EL (cell line): ENCODE measurements at regions not wholly inside any gene's neighbourhood (a gene's known extent, or its start where the extent isn't known, plus 50 kb on each side); places are given as distances from the start of the nearest gene placed in this dataset.

ENCODE experiments used
- DNase-seq: peaks from one replicate; pipeline ENCODE4 v3.0.0-alpha.2; 2016

DNA sequence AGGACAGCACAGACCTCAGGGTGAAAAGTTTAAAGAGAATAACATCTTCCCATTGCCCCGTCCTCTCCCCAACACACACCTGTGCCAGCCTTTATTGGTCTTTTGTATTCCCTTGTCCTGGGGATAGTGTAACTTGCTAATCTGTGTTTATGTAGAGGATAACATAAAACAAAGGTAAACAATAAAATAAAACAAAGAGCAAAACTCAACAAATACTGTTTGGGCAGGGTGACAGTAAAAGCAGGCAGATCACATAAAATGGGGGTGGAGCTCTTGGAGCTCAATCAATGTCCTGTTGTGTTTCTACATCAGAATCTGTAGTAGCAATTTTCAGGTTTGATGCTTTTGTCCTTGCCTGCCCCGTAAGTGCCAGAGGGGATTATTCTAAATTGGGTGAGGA is 1939.7 kb downstream of the TP53TG3F start:
- no peak for DNase-seq

GRCh38 chr16:35404273-35404672 is 1944.9 kb downstream of the TP53TG3F start:
- no peak for DNase-seq

- no peak for DNase-seq
Observed at GRCh38 chr16:35405526-35405925, 1946.1 kb downstream of the TP53TG3F start.

GRCh38 chr16:35409503-35409902 is 1950.1 kb downstream of the TP53TG3F start:
- no peak for DNase-seq

DNA sequence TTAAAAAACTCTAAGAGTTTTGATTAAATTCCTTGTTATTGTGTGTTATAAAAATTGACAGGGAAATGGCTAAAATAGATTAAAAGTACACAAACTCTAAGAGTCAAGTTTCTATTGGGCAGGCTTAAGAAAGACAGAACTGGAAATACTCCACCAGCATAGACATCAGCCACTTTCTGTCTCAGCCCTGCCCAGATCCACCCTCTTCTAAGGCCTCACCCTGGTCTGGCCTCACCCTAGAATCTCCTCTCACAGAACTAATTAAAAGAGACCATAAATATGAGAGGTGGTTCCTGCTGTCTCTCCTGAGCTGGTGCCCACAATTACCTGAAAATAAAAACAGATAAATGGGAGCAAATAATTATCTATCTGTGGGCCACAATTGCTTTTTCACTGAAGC is 1951.0 kb downstream of the TP53TG3F start:
- DNase-seq = no peak

DNA sequence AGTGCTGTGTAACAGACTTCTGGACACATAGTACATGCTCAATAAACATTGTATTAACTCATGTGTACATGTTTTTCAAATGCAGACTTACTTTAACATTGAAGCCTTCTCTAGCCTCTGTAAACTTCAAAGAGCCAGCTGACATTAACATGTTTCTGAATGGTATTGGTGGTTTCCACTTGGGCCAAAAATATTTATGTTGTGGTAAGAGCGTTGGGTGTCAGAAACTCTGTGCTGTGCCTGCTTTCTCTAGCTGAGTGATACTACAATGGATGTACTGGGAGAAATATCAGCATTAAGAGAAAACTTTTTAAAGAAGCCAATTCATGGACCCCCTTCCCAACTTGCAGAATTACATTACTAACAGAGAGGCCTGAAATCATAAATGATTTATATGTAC is 1951.7 kb downstream of the TP53TG3F start:
- no peak for DNase-seq

DNA sequence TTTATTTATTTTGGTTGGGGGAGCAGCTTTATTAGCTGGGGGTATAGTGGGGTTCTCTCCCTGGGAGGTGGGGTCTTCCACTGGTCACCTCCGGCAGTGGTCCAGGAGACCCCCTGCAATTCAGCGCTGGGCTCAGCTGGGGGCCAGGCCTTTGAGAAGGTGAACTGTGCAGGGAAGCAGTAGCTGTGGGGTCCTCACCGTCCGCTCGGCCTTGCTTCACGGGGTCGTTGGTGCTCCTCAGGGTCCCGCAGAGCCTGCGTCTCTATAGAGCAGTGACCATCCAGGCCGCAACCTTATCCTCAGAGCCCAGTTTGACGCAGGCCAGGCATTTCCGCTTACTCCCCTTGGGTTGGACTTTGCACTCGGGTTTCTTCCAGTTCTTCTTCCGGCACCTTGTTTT is 1954.7 kb downstream of the TP53TG3F start:
- no peak for DNase-seq

- DNase-seq = no peak
Observed at GRCh38 chr16:35414563-35414962, 1955.2 kb downstream of the TP53TG3F start.

DNA sequence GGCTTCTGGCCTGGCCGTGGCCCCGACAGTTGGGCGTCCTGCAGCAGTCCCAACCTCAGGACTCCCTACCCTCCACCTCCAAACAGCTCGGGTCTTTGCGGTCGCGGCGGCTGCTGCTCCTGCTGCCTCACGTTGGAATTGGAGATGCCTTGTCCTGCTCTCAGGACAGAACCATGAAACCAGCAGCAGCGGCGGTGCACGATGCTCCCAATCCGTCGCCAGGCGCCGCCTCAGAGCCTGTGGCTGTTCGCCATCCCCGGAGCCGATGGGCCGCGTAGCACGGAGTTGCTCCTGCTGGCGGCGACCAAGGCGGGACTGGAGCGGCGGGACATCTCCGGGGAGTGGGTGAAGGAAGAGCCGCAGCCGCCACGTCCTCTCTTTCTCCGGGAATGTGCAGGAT is 1965.9 kb downstream of the TP53TG3F start:
- no peak for DNase-seq

DNA sequence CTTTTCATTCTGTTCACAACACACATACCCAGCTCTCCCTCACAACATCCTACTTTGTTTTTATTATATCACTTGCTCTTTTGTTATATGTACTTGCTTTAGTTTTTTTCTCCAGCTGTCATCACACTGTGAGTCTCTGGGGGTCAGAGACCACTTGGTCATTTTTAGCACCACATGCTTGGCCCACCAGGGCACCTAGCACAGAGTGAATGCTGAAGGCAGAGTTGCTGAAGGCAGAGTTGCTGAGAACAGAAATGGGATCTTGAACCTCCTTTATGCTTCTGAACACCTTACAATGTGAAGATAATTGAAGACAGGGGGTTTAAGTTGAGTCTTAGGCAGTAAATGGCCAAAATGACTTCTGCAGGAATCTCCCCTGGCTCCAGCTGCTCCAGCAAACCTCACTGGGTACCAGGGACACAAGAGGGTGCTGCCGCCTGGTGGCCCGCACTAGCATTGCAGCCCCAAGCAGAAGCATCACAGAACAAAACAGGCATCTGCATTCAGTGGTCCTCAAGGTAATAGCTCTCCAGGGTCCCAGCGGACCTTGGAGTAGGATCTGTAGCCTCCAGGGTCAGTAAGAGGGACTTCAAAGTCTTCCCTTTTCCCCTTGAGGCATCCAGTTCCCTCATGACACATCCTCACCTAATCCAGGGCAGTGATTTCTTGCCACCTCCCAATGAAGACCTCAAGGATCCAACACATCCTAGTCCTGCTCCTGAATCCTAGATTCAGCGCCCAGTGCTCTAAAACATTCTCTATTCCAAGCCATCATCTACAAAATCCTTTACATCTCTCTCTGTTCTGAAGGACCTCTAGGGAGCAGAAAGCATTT is 1972.6 kb downstream of the TP53TG3F start:
- no peak for DNase-seq

DNA sequence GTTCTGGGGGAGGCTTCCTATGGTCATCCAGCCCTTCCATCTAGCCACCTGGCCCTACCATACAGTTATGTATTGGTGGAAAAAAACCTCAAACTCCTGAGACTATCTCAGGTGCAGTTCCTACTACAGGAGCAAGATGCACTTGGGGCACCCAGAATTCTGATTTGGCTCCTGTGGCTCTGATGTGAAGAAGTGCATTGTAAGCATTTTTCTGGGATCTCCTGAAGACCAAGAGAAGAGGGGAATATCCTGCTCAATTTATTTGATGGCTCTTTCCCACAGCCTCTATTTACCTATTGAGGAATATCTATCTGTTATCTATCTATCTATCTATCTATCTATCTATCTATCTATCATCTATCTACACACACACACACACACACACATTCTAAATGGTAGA is 1981.5 kb downstream of the TP53TG3F start:
- DNase-seq = no peak

GRCh38 chr16:35447010-35447558 is 1987.7 kb downstream of the TP53TG3F start:
- no peak for DNase-seq

DNA sequence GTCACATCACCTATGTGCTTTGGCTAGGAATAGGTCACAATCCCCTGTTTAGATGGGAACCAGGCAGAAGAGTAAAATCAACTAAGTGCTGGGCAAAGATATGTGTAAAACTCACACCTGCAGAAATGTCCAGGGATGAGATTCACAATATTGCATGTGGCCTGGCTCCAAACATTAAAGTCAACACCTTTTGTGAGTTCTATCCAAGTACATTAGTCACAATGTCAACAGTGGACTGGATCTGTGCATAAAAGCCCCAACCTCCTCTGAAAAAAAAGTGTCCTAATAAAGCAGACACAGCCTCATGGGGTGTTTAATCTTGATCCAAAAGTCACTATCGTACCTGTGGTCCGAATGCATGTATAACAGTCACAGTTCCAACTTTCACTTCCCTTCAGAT is 1990.3 kb downstream of the TP53TG3F start:
- no peak for DNase-seq

- no peak for DNase-seq
Observed at GRCh38 chr16:35450648-35451047, 1991.2 kb downstream of the TP53TG3F start.

DNA sequence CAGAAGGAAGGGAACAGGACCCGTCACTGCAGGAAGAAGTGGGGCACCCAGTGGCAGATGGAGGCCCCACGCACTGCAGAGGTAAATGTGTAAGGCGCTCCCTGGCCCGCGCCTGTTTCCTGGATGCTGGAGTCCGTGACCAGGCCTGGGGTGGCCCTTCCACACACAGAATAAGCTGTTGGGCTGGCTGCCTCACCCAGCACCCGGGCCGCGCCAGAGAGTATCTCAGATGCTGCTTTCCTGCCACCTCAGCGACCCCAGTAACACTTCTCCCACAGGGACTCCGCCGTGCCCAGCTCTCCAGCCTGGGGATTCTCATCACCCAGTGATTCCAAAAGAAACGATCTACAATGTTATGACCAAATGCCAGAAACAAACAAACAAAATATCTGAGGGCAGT is 1993.1 kb downstream of the TP53TG3F start:
- DNase-seq = no peak

DNA sequence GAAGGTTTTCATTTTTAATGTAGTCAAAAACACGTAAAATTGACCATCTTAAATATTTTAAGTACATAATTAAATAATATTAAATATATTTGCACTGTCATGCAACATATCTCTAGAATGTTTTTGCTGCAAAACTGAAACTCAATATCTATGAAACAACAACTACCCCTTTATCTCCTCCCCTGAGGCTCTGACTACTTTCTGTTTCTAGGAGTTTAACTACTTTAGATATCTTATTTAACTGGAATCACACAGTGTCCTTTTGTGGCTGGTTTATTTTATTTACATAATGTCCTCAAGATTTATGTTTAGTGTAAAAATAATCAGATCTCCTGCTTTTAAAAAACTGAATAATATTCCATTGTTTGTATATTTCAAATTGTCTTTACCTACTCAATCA is 2003.9 kb downstream of the TP53TG3F start:
- DNase-seq = no peak

DNA sequence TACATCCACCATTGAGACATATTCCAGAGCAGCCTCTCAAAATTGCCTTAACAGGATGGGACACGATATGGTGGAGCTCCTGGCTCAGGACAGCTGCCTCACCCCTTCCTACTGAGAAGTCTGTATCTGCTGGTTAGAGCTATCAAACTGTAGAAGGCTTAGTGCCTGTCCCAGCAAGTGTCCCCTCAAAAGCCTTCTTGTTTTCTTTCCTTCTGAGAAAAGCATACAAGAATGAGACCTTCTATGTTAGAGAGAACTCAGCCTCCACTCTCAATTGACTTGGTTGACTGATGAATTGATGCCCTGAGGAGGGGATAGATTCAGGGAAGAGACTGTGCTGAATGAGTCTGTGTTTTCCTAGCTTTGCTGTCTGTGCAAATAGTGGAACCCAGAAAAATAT is 2020.9 kb downstream of the TP53TG3F start:
- no peak for DNase-seq

DNA sequence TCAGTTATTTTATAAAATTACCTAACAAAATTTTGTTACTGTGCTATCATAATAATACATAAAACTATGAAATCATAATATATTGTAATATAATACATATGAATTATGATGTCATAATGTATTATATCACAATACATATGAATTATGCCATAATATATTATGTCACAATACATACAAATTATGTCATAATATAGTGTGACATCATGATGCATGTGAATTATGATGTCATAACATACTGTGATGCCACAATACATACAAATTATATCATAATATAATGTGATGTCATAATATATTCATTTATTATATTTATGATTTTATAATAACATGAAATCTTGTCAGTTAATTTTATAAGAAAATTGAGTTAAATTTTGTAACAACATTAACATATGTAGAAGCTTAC is 2021.6 kb downstream of the TP53TG3F start:
- no peak for DNase-seq

GRCh38 chr16:35485915-35486314 is 2026.5 kb downstream of the TP53TG3F start:
- no peak for DNase-seq

DNA sequence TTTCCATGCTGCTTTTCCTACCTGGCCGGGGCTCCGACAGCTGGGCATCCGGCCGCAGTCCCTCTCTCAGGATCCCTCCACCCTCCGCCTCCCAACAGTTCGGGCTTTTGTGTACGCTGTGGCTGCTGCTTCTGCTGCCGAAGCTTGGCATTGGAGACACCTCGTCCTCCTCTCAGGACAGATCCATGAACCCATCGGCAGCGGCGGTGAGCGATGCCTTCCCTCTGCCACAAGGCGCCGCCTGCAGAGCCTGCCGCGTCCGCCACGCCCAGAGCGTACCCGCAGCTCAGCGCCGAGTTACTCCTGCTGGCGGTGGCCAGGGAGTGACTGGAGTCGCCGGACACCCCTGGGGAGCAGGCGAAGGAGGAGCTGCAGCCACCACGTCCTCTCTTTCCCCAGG is 2032.8 kb downstream of the TP53TG3F start:
- DNase-seq = no peak

DNA sequence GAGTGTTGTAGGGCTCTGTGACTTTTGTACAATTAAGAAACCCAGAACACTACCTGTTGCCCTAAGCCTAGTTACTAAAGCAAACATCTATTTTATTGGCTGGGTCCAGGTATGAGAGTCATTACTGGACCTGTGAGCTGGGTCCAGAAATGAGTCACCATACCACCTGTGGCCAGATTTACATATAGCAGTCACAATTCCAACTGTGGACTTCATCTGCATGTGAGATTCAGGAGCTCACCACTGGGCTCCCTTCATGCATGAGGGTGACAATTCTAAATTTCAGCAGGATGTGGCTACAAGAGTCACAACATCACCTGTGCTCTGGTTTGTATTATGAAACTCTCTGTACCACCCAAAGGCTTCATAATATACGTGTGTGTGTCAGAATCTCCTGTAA is 2038.0 kb downstream of the TP53TG3F start:
- no peak for DNase-seq

DNA sequence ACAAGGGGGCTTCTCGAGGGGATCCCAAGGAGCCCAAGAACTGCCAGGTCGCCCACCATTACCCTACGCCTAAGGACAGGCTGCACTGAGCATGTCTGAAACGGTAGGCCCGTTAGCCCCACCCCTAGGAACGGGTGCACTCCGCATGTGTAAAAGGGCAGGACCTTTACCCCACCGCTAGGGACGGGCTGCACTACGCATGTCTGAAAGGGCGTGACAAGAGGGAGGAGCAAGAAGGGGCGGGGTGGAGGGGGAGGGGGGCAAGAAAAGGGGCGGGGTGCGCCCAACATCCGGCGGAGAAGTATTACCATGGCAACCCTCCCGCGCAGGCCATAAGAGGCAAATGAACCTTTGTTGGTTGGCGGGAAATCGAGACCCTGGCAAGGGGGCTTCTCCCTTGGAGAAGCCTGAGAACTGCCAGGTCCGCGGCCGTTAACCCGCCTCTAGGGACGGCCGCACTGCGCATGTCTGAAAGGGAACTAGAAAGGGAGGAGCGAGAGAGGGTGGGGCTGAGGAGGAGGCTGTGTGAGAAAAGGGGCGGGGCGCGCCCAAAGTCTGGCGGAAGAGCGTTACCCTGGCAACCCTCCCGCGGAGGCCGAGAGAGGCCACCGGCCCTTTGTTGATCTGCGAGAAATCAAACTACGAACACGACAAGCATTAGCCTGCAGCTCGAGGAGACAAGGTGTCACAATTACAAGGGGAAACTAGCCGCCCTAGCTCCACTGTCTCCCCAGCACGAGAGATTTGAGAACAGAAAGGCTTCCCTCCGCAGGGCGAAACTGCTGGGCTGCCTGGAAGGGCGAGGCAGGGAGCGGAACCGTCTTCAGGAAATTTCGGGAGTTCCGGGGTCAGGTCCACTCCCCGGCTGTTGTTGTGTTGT is 2046.8 kb downstream of the TP53TG3F start:
- no peak for DNase-seq

DNA sequence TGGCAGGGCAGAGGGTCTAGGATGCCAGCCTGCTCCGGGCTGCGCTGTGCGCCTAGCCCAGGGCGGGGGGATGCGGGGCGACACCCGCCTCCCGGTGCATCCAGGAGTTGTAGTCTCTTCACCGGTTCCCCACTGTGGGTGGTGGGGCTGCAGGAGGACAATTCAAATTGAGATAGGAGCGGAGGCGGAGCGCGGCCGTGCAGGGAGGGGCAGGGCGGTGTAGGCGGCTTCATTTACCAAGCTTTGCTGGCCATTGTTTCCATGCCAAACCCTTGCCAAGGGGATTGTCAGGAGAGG is 2047.4 kb downstream of the TP53TG3F start:
- DNase-seq = no peak

GRCh38 chr16:35510701-35511100 is 2051.3 kb downstream of the TP53TG3F start:
- no peak for DNase-seq
